Mucosa of rectum (tissue), 2 donors: ENCODE measurements at regions not wholly inside any gene's neighbourhood (a gene's known extent, or its start where the extent isn't known, plus 50 kb on each side); places are given as distances from the start of the nearest gene placed in this dataset.
"Not testable (repeated sequence)": the region's sequence is repeated elsewhere in the genome, so short reads cannot be mapped to it uniquely, and the experiment has no call there.

Experiments
- H3K27ac ChIP-seq, 2 donors: one replicate each; pipeline ENCODE4 v1.7.0; 2013; ENCODE audit warnings: inconsistent platforms in 2 of 2, low read depth in 2 of 2, low read length in 2 of 2
- H3K27me3 ChIP-seq, 2 donors: one replicate each; pipeline ENCODE4 v1.7.0; 2013; ENCODE audit warnings: low read length in 2 of 2; ENCODE audit not compliant: control insufficient read depth in 2 of 2, insufficient read depth in 2 of 2
- H3K36me3 ChIP-seq, 2 donors: one replicate each; pipeline ENCODE4 v1.7.0; 2013; ENCODE audit warnings: low read length in 2 of 2; ENCODE audit not compliant: control insufficient read depth in 2 of 2, insufficient read depth in 2 of 2
- H3K4me1 ChIP-seq, 2 donors: one replicate each; pipeline ENCODE4 v1.7.0; 2013; ENCODE audit warnings: low read length in 2 of 2, mild to moderate bottlenecking in 1 of 2; ENCODE audit not compliant: control insufficient read depth in 2 of 2, insufficient read depth in 2 of 2
- H3K4me3 ChIP-seq, 2 donors: one replicate each; pipeline ENCODE4 v1.7.0; 2013; ENCODE audit warnings: low read length in 2 of 2
- H3K9ac ChIP-seq, 2 donors: one replicate each; pipeline ENCODE4 v1.7.0; 2013; ENCODE audit warnings: low read length in 2 of 2, low read depth in 1 of 2, mild to moderate bottlenecking in 1 of 2
- H3K9me3 ChIP-seq, 2 donors: one replicate each; pipeline ENCODE4 v1.7.0; 2013; ENCODE audit warnings: low read length in 2 of 2; ENCODE audit not compliant: control insufficient read depth in 2 of 2
- donor health status: healthy.
- donor health status: Normal muscosa, but diverticular disease.

GRCh38 chr5:124908581-124909451 lies 162.4 kb upstream of the ZNF608 start:
- Histone ChIP-seq H3K4me3 (no peak overlapping the region), H3K9me3 (no peaks in the 10 kb centered on the region), H3K27me3 (no peaks in the 10 kb centered on the region), H3K36me3 (no peaks in the 10 kb centered on the region), H3K4me1 (peaks cover 17 to 19% of the 10 kb centered on the region in 2 donors), H3K9ac (no peak overlapping the region), H3K27ac (peak overlapping the region; percentile 16 to 30)

GRCh38 chr5:124909734-124910133 lies 163.3 kb upstream of the ZNF608 start:
- H3K4me1 ChIP-seq, result peaks cover 17 to 19% of the 10 kb centered on the region in 2 donors
- no peak overlapping the region for H3K9ac ChIP-seq
- H3K4me3 ChIP-seq, result no peak overlapping the region
- no peaks in the 10 kb centered on the region for H3K27me3 ChIP-seq
- H3K27ac ChIP-seq, result no peak overlapping the region
- H3K36me3 ChIP-seq, result no peaks in the 10 kb centered on the region
- no peaks in the 10 kb centered on the region for H3K9me3 ChIP-seq

- Histone ChIP-seq H3K36me3 (no peaks in the 10 kb centered on the region), H3K9ac (no peak overlapping the region), H3K4me1 (peaks cover 17 to 19% of the 10 kb centered on the region in 2 donors), H3K27ac (no peak overlapping the region), H3K9me3 (no peaks in the 10 kb centered on the region), H3K27me3 (no peaks in the 10 kb centered on the region), H3K4me3 (no peak overlapping the region)
These were observed 164.0 kb upstream of the ZNF608 start for GRCh38 chr5:124910354-124911016.

- H3K9me3 ChIP-seq, result no peaks in the 10 kb centered on the region
- no peak overlapping the region for H3K9ac ChIP-seq
- no peak overlapping the region for H3K4me3 ChIP-seq
- H3K4me1 ChIP-seq, result peaks cover 3 to 7% of the 10 kb centered on the region in 2 donors
- no peaks in the 10 kb centered on the region for H3K27me3 ChIP-seq
- no peak overlapping the region for H3K27ac ChIP-seq
- H3K36me3 ChIP-seq, result no peaks in the 10 kb centered on the region
These were observed 166.3 kb upstream of the ZNF608 start for GRCh38 chr5:124912638-124913328.

- H3K36me3 ChIP-seq, result no peaks in the 10 kb centered on the region
- no peak overlapping the region for H3K27ac ChIP-seq
- peaks cover 3 to 7% of the 10 kb centered on the region in 2 donors for H3K4me1 ChIP-seq
- no peak overlapping the region for H3K9ac ChIP-seq
- no peak overlapping the region for H3K4me3 ChIP-seq
- no peaks in the 10 kb centered on the region for H3K9me3 ChIP-seq
- H3K27me3 ChIP-seq, result no peaks in the 10 kb centered on the region
These were observed 166.9 kb upstream of the ZNF608 start for GRCh38 chr5:124913329-124913653.

- not testable (repeated sequence) for H3K4me3 ChIP-seq, H3K9me3 ChIP-seq, H3K27ac ChIP-seq, H3K4me1 ChIP-seq, H3K36me3 ChIP-seq, H3K9ac ChIP-seq, H3K27me3 ChIP-seq
These were observed 169.9 kb upstream of the ZNF608 start for GRCh38 chr5:124916313-124916712.

- Histone ChIP-seq H3K9ac (no peak overlapping the region), H3K9me3 (no peaks in the 10 kb centered on the region), H3K27me3 (no peaks in the 10 kb centered on the region), H3K27ac (no peak overlapping the region), H3K4me1 (peaks cover 13% of the 10 kb centered on the region in 2 donors), H3K36me3 (no peaks in the 10 kb centered on the region), H3K4me3 (no peak overlapping the region)
These were observed 172.2 kb upstream of the ZNF608 start for GRCh38 chr5:124918618-124919017.

GRCh38 chr5:124919076-124919475 lies 172.6 kb upstream of the ZNF608 start:
- Histone ChIP-seq H3K27ac (no peak overlapping the region), H3K36me3 (no peaks in the 10 kb centered on the region), H3K27me3 (no peaks in the 10 kb centered on the region), H3K9ac (no peak overlapping the region), H3K4me1 (peaks cover 13% of the 10 kb centered on the region in 2 donors), H3K9me3 (no peaks in the 10 kb centered on the region), H3K4me3 (no peak overlapping the region)

GRCh38 chr5:124919747-124920525 lies 173.5 kb upstream of the ZNF608 start:
- H3K27me3 ChIP-seq, result no peaks in the 10 kb centered on the region
- no peak overlapping the region for H3K27ac ChIP-seq
- no peaks in the 10 kb centered on the region for H3K36me3 ChIP-seq
- H3K9me3 ChIP-seq, result no peaks in the 10 kb centered on the region
- H3K4me1 ChIP-seq, result peaks cover 13% of the 10 kb centered on the region in 2 donors
- no peak overlapping the region for H3K4me3 ChIP-seq
- H3K9ac ChIP-seq, result no peak overlapping the region
